HG02840 (cell line): ENCODE measurements at regions not wholly inside any gene's neighbourhood (a gene's known extent, or its start where the extent isn't known, plus 50 kb on each side); places are given as distances from the start of the nearest gene placed in this dataset.
"Not testable (repeated sequence)": the region's sequence is repeated elsewhere in the genome, so short reads cannot be mapped to it uniquely, and the experiment has no call there.

ENCODE experiments used
- ATAC-seq: cut with Tn5 transposase; IDR thresholded peaks from one replicate; pipeline ENCODE4 v1.9.1; 2021; ENCODE audit warnings: mild to moderate bottlenecking, moderate library complexity, moderate number of reproducible peaks; ENCODE audit not compliant: unreplicated experiment, low FRiP score

DNA sequence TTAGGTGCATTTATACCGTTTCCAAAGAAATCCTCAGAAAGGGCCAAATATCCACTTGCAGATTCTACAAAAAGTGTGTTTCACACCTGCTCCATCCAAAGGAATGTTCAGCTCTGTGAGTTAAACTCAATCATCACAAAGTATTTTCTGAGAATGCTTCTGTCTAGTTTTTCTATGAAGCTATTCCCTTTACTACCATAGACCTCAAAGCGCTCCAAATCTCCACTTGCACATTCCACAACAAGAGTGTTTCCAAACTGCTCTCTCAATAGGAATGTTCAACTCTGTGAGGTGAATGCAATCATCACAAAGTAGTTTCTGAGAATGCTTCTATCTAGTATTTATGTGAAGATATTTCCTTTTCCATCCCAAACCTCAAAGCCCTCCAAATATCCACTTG lies 412.7 kb upstream of the WSB1 start:
- not testable (repeated sequence) for ATAC-seq

DNA sequence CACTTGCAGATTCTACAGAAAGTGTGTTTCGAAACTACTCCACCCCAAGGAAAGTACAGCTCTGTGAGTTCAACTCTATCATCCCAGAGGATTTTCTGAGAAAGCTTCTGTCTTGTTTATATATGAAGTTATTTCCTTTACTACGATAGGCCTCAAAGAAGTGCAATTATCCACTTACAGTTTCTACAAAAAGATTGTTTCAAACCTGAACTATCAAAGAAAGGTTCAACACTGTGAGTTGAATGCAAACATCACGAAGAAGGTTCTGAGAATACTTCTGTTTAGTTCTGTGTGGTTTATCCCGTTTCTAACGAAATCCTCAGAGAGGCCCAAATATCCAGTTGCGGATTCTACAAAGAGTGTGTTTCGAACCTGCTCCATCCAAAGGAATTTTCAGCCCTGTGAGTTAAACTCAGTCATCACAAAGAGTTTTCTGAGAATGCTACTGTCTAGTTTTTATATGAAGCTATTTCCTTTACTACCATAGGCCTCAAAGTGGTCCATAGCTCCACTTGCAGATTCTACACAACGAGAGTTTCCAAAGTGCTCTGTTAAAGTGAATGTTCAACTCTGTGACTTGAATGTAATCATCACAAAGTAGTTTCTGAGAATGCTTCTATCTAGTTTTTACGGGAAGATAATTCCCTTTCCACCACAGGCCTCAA lies 411.7 kb upstream of the WSB1 start:
- peak; percentile 52 for ATAC-seq

DNA sequence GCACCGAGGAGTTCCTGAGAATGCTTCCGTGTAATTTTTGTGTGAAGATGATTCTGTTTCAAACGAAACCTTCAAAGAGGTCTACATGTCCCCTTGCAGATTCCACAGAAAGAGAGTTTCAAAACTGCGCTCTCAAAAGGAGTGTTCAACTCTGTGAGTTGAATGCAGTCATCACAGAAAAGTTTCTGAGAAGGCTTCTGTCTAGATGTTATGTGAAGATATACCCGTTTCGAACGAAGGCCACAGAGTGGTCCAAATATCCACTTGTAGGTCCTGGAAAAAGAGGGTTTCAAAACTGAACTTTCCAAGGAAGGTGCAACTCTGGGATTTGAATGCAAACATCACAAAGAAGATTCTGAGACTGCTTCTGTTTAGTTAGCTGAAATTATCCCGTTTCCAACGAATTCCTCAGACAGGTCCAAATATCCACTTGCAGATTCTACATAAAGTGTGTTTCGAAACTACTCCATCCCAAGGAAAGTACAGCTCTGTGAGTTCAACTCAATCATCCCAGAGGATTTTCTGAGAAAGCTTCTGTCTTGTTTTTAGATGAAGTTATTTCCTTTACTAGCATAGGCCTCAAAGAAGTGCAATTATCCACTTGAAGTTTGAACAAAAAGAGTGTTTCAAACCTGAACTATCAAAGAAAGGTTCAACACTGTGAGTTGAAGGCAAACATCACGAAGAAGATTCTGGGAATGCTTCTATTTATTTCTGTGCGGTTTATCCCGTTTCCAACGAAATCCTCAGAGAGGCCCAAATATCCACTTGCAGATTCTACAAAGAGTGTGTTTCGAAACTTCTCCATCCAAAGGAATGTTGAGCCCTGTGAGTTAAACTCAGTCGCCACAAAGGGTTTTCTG lies 409.8 kb upstream of the WSB1 start:
- not testable (repeated sequence) for ATAC-seq

DNA sequence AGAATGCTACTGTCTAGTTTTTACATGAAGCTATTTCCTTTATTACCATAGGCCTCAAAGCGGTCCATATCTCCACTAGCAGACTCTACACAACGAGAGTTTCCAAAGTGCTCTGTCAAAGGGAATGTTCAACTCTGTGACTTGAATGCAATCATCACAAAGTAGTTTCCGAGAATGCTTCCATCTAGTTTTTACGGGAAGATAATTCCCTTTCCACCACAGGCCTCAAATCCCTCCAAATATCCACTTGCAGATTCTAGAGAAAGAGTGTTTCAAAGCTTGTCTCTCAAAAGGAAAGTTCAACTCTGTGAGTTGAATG lies 409.2 kb upstream of the WSB1 start:
- not testable (repeated sequence) for ATAC-seq

DNA sequence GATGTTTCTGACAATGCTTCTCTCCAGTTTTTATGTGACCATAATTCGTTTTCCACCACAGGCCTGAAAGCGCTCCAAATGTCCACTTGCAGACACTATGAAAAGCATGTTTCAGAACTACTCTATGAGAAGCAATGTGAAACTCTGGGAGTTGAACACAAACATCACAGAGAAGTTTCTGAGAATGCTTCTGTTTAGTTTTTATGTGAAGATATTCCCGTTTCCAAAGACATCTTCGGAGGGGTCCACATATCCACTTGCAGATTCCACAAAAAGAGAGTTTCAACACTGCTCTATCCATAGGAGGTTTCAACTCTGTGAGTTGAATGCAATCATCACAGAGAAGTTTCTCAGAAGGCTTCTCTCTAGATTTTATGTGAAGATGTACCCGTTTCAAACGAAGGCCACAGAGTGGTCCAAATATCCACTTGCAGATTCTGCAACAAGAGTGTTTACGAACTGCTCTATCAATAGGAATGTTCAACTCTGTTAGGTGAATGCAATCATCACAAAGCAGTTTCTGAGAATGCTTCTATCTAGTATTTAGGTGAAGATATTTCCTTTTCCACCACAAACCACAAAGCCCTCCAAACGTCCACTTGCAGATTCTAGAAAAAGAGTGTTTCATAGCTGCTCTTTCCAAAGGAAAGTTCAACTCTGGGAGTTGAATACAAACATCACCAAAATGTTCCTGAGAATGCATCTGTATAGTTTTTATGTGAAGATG lies 408.5 kb upstream of the WSB1 start:
- ATAC-seq = not testable (repeated sequence)
